ENCODE measurements at regions not wholly inside any gene's neighbourhood (a gene's known extent, or its start where the extent isn't known, plus 50 kb on each side); places are given as distances from the start of the nearest gene placed in this dataset.
A peak's percentile ranks its signal among the peaks of the same experiment; 100 is the strongest.

DNA sequence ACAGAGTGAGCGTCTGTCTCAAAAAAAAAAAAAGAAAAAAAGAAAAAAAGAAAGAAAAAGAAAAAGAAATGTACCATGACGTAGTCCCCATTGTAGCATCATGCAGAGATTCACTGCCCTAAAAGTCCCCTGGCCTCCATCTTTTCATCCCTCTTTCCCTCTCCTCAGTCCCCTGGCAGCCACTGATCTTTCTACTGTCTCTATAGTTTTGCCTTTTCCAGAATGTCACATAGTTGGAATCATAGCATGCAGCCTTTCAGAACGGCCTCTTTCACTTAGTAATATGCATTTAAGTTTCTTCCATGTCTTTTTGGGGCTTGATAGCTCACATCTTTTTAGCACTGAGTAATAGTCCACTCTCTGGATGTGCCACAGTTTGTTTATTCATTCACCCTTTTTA is 60.5 kb upstream of the NCOR2 start:
- Histone ChIP-seq H3K36me3 (ENCODE audit: control insufficient read depth, insufficient read depth, low read length) (no peaks in the 10 kb centered on the region), H3K27ac (ENCODE audit: low read length) (no peak overlapping the region), H3K9me3 (ENCODE audit: control insufficient read depth, insufficient read depth, low read depth, low read length) (no peaks in the 10 kb centered on the region), H3K4me1 (ENCODE audit: control insufficient read depth, insufficient read depth, low read length) (peaks cover 23% of the 10 kb centered on the region), H3K4me3 (ENCODE audit: low read depth in 2 of 2, low read length in 2 of 2) (no peak overlapping the region), H3K27me3 (ENCODE audit: control insufficient read depth, insufficient read depth, low read length) (no peaks in the 10 kb centered on the region)
- no peak for ATAC-seq
- no peak for DNase-seq (ENCODE audit: low read depth, low spot score)
- no TSS peak for BruUV-seq (replicated peaks)
- POLR2A ChIA-PET, result no interaction called here
- CTCF ChIA-PET, result no interaction called here
- intact Hi-C loops (cut with micrococcal nuclease; ENCODE audit: unreplicated experiment), result no loop called here
- in situ Hi-C loops (cut with HindIII; ENCODE audit: low pct_unique_long_range_greater_than_20kb, low sequenced_read_pairs), result no loop called here
- TF ChIP-seq SIN3A (IDR thresholded peaks at IDR 0.05; ENCODE audit: borderline replicate concordance, insufficient read depth, low read depth, low read length) (no peak), POLR2AphosphoS5 (IDR thresholded peaks at IDR 0.05; ENCODE audit: low read depth, low read length) (no peak), TCF7L2 (IDR thresholded peaks at IDR 0.05; ENCODE audit: low read depth, low read length) (no peak)
- TF ChIP-seq, protein P1, sequence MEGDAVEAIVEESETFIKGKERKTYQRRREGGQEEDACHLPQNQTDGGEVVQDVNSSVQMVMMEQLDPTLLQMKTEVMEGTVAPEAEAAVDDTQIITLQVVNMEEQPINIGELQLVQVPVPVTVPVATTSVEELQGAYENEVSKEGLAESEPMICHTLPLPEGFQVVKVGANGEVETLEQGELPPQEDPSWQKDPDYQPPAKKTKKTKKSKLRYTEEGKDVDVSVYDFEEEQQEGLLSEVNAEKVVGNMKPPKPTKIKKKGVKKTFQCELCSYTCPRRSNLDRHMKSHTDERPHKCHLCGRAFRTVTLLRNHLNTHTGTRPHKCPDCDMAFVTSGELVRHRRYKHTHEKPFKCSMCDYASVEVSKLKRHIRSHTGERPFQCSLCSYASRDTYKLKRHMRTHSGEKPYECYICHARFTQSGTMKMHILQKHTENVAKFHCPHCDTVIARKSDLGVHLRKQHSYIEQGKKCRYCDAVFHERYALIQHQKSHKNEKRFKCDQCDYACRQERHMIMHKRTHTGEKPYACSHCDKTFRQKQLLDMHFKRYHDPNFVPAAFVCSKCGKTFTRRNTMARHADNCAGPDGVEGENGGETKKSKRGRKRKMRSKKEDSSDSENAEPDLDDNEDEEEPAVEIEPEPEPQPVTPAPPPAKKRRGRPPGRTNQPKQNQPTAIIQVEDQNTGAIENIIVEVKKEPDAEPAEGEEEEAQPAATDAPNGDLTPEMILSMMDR (IDR thresholded peaks at IDR 0.05), result no peak
- TF ChIP-seq, protein P2, sequence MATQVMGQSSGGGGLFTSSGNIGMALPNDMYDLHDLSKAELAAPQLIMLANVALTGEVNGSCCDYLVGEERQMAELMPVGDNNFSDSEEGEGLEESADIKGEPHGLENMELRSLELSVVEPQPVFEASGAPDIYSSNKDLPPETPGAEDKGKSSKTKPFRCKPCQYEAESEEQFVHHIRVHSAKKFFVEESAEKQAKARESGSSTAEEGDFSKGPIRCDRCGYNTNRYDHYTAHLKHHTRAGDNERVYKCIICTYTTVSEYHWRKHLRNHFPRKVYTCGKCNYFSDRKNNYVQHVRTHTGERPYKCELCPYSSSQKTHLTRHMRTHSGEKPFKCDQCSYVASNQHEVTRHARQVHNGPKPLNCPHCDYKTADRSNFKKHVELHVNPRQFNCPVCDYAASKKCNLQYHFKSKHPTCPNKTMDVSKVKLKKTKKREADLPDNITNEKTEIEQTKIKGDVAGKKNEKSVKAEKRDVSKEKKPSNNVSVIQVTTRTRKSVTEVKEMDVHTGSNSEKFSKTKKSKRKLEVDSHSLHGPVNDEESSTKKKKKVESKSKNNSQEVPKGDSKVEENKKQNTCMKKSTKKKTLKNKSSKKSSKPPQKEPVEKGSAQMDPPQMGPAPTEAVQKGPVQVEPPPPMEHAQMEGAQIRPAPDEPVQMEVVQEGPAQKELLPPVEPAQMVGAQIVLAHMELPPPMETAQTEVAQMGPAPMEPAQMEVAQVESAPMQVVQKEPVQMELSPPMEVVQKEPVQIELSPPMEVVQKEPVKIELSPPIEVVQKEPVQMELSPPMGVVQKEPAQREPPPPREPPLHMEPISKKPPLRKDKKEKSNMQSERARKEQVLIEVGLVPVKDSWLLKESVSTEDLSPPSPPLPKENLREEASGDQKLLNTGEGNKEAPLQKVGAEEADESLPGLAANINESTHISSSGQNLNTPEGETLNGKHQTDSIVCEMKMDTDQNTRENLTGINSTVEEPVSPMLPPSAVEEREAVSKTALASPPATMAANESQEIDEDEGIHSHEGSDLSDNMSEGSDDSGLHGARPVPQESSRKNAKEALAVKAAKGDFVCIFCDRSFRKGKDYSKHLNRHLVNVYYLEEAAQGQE (IDR thresholded peaks at IDR 0.05; ENCODE audit: insufficient read depth in 1 of 2, low read depth in 2 of 2, low read length in 1 of 2), result no peak

DNA sequence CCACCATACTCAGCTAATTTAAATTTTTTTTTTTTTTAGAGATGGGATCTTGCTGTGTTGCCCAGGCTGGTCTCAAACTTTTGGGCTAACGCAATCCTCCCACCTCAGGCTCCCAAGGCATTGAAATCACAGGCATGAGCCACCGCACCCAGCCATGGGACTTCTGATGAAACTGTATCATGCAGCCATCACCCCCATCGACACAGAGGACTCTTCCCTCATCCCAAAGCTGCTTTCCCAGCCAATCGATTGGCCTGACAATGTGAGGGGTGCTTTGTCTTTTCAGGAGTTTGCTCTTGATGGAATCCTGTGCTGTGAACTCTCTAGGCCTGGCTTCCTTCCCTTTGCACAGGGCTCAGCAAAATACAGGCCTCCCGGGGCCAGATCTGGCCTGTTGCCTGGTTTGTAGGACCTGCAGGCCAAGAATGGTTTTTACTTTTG is 59.6 kb upstream of the NCOR2 start:
- CTCF ChIA-PET, result no interaction called here
- no peak for DNase-seq (ENCODE audit: low read depth, low spot score)
- ATAC-seq, result no peak
- H3K4me1 ChIP-seq (ENCODE audit: control insufficient read depth, insufficient read depth, low read length), result peaks cover 14% of the 10 kb centered on the region
- H3K27ac ChIP-seq (ENCODE audit: low read length), result no peak overlapping the region
- no peak overlapping the region for H3K4me3 ChIP-seq (ENCODE audit: low read depth in 2 of 2, low read length in 2 of 2)
- POLR2A ChIA-PET, result no interaction called here
- intact Hi-C loops (cut with micrococcal nuclease; ENCODE audit: unreplicated experiment) (no loop called here), in situ Hi-C loops (cut with HindIII; ENCODE audit: low pct_unique_long_range_greater_than_20kb, low sequenced_read_pairs) (no loop called here)
- H3K9me3 ChIP-seq (ENCODE audit: control insufficient read depth, insufficient read depth, low read depth, low read length), result no peaks in the 10 kb centered on the region
- no peaks in the 10 kb centered on the region for H3K27me3 ChIP-seq (ENCODE audit: control insufficient read depth, insufficient read depth, low read length)
- no peak for TF ChIP-seq POLR2AphosphoS5 (IDR thresholded peaks at IDR 0.05; ENCODE audit: low read depth, low read length)
- no peaks in the 10 kb centered on the region for H3K36me3 ChIP-seq (ENCODE audit: control insufficient read depth, insufficient read depth, low read length)
- BruUV-seq (replicated peaks), result no TSS peak

DNA sequence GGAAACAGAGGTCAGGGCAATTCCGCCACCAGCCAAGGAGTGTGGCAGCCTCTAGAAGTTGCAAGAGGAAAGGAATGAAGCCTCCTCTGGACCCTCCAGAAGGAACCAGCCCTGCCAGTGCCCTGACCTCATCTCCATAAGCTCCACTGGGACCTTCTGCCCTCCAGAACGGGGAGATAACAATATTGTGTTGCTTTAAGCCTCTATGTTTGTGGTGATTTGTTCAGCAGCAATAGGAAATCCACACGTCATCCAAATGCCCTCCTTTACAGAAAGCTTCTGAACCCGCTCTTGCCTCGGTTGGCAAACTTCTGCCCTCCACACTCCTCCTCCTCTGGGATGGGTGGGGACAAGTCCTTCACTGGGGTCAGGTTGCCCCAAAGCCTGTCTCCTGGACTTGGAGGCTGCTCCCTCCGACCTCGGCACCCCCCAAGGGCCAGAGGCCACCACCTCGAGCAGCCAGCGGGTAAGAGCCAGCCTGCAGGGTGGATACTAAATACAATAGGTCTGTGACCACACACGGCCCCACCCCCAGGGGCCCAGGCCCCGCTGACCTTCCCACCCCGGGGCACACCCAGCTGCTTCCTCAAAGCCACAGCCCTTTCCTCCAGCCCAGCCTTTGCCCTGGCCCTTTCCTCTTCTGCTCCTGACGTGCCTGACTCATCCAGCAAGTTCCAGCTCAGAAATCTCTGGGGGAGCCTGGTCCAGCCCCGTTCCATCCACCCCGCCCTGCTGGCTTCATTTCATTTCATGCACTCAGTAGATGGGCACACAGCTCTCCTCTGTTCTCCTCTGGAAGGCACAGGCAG is 58.7 kb upstream of the NCOR2 start:
- Histone ChIP-seq H3K4me3 (ENCODE audit: low read depth in 2 of 2, low read length in 2 of 2) (no peak overlapping the region), H3K9me3 (ENCODE audit: control insufficient read depth, insufficient read depth, low read depth, low read length) (no peaks in the 10 kb centered on the region), H3K36me3 (ENCODE audit: control insufficient read depth, insufficient read depth, low read length) (no peaks in the 10 kb centered on the region), H3K27ac (ENCODE audit: low read length) (no peak overlapping the region), H3K27me3 (ENCODE audit: control insufficient read depth, insufficient read depth, low read length) (no peaks in the 10 kb centered on the region), H3K4me1 (ENCODE audit: control insufficient read depth, insufficient read depth, low read length) (peaks cover 10% of the 10 kb centered on the region)
- ATAC-seq (peak; percentile 35), DNase-seq (ENCODE audit: low read depth, low spot score) (no peak)
- intact Hi-C loops (cut with micrococcal nuclease; ENCODE audit: unreplicated experiment), result no loop called here
- ChIA-PET CTCF (no interaction called here), POLR2A (no interaction called here)
- in situ Hi-C loops (cut with HindIII; ENCODE audit: low pct_unique_long_range_greater_than_20kb, low sequenced_read_pairs), result no loop called here
- TF ChIP-seq SIN3A (IDR thresholded peaks at IDR 0.05; ENCODE audit: borderline replicate concordance, insufficient read depth, low read depth, low read length) (no peak), POLR2AphosphoS5 (IDR thresholded peaks at IDR 0.05; ENCODE audit: low read depth, low read length) (no peak)
- TF ChIP-seq, protein P2 (IDR thresholded peaks at IDR 0.05; ENCODE audit: insufficient read depth in 1 of 2, low read depth in 2 of 2, low read length in 1 of 2), result no peak
- BruUV-seq (replicated peaks), result no TSS peak

Measured in Panc1 (cell line).